Adrenal gland (tissue), 9 donors: ENCODE measurements at regions not wholly inside any gene's neighbourhood (a gene's known extent, or its start where the extent isn't known, plus 50 kb on each side); places are given as distances from the start of the nearest gene placed in this dataset.

Experiments used
- DNase-seq, 7 donors: peaks; one replicate each; pipeline ENCODE4 v3.0.0-alpha.2; 2019 to 2020
- H3K27ac ChIP-seq, 5 donors: fragments of 200-600 bp; sonication (generic) in 4 of 5; 1 replicate in 3 of 5; 2 replicates in 2 of 5; pipeline versions ENCODE4 v1.5.1 to v1.8.0; 2016 to 2020; ENCODE audit warnings: mild to moderate bottlenecking in 1 of 5
- H3K27me3 ChIP-seq: fragments of 200-600 bp; 2 replicates; pipeline ENCODE4 v1.8.0; 2021
- H3K36me3 ChIP-seq, 2 donors: fragments of 200-600 bp; replicated peaks in 1 of 2; 1 replicate in 1 of 2; 2 replicates in 1 of 2; pipeline versions ENCODE4 v1.5.1 to v1.8.0; 2018 to 2022
- H3K4me1 ChIP-seq, 2 donors: fragments of 200-600 bp; replicated peaks in 1 of 2; 1 replicate in 1 of 2; 2 replicates in 1 of 2; pipeline versions ENCODE4 v1.5.1 to v1.8.0; 2018 to 2021
- H3K4me3 ChIP-seq, 4 donors: fragments of 200-600 bp; sonication (generic) in 3 of 4; one replicate each; pipeline ENCODE4 v1.5.1; 2016 to 2018
- H3K9me3 ChIP-seq, 3 donors: fragments of 200-600 bp; sonication (generic) in 1 of 3; replicated peaks in 1 of 3; 1 replicate in 2 of 3; 2 replicates in 1 of 3; pipeline versions ENCODE4 v1.5.1 to v1.8.0; 2016 to 2021
- CTCF ChIP-seq, 6 experiments: fragments of 450-650 bp in 4 of 6; fragments of 200-600 bp in 2 of 6; sonication (generic) in 1 of 6; IDR thresholded peaks; 1 replicate in 5 of 6; 2 replicates in 1 of 6; pipeline versions ENCODE4 v1.5.1 to v1.8.0; 2016 to 2021; ENCODE audit warnings: antibody characterized with exemption in 6 of 6, mild to moderate bottlenecking in 2 of 6, moderate library complexity in 1 of 6
- POLR2A ChIP-seq, 2 donors: fragments of 450-650 bp; IDR thresholded peaks; one replicate each; pipeline ENCODE4 v1.6.1; 2017; ENCODE audit warnings: antibody characterized with exemption in 2 of 2, mild to moderate bottlenecking in 2 of 2, moderate library complexity in 1 of 2
- WGBS, 4 donors: extraction: QIAGEN DNeasy Blood & Tissue Kit in 2 of 4; methylation state at CpG; one replicate each; pipeline versions ENCODE4 v1.1.5 to v1.1.7; 2013 to 2017; 5-methylcytosine and 5-hydroxymethylcytosine counted together
- intact Hi-C, 2 donors: fragments of 100-400 bp; cut with DNase I; formaldehyde crosslinking; loops; one replicate each; pipeline versions ENCODE4 v1.14.1 to v1.15.0; 2022 to 2023
- donor health status: healthy with polysubstance abuse.
- donor health status: Bipolar disorder and iron deficiency.
- donor health status: DM: yes; HTN: yes; CAD: no.
- donor health status: DM: no; HTN: no; CAD: no.
- donor health status: DM: no; HTN: no; CAD: no.

GRCh38 chr2:180473456-180473855 lies 466.4 kb upstream of the CWC22 start:
- no peak for DNase-seq
- H3K27me3 ChIP-seq: no peaks in the 10 kb centered on the region
- intact Hi-C loops: no loop called here
- H3K36me3 ChIP-seq: no peaks in the 10 kb centered on the region
- H3K4me3 ChIP-seq: no peak overlapping the region
- 57 to 76% (median 69%) methylated on average over 1 of the region's 1 CpG for WGBS, 4 donors
- H3K9me3 ChIP-seq: no peaks in the 10 kb centered on the region
- no peaks in the 10 kb centered on the region for H3K4me1 ChIP-seq
- TF ChIP-seq POLR2A (IDR thresholded peaks at IDR 0.05) (no peak), CTCF (IDR thresholded peaks at IDR 0.05) (no peak)
- H3K27ac ChIP-seq: no peak overlapping the region

- WGBS, 4 donors: 41 to 52% (median 47%) methylated on average over 1 of the region's 1 CpG
- DNase-seq: no peak
- no peaks in the 10 kb centered on the region for H3K9me3 ChIP-seq
- H3K27me3 ChIP-seq: no peaks in the 10 kb centered on the region
- TF ChIP-seq POLR2A (IDR thresholded peaks at IDR 0.05): no peak
- no peak for TF ChIP-seq CTCF (IDR thresholded peaks at IDR 0.05)
- H3K4me3 ChIP-seq: no peak overlapping the region
- H3K4me1 ChIP-seq: no peaks in the 10 kb centered on the region
- intact Hi-C loops: no loop called here
- no peak overlapping the region for H3K27ac ChIP-seq
- H3K36me3 ChIP-seq: no peaks in the 10 kb centered on the region
Observed at GRCh38 chr2:180472133-180472532, 465.0 kb upstream of the CWC22 start.

- Histone ChIP-seq H3K27ac (no peak overlapping the region), H3K9me3 (no peaks in the 10 kb centered on the region), H3K4me3 (no peak overlapping the region), H3K4me1 (no peaks in the 10 kb centered on the region), H3K36me3 (no peaks in the 10 kb centered on the region), H3K27me3 (no peaks in the 10 kb centered on the region)
- intact Hi-C loops: no loop called here
- no peak for DNase-seq
- TF ChIP-seq POLR2A (IDR thresholded peaks at IDR 0.05): no peak
- TF ChIP-seq CTCF (IDR thresholded peaks at IDR 0.05): no peak
Observed at GRCh38 chr2:180463608-180464007, 456.5 kb upstream of the CWC22 start.

GRCh38 chr2:180461761-180462160 lies 454.7 kb upstream of the CWC22 start:
- no peaks in the 10 kb centered on the region for H3K36me3 ChIP-seq
- no peak for TF ChIP-seq POLR2A (IDR thresholded peaks at IDR 0.05)
- TF ChIP-seq CTCF (IDR thresholded peaks at IDR 0.05): no peak
- 82 to 95% (median 85%) methylated on average over 3 of the region's 3 CpGs for WGBS, 4 donors
- DNase-seq: no peak
- H3K9me3 ChIP-seq: no peaks in the 10 kb centered on the region
- no peak overlapping the region for H3K4me3 ChIP-seq
- intact Hi-C loops: no loop called here
- H3K4me1 ChIP-seq: no peaks in the 10 kb centered on the region
- no peaks in the 10 kb centered on the region for H3K27me3 ChIP-seq
- H3K27ac ChIP-seq: no peak overlapping the region
